Coronary artery (tissue), 2 donors: ENCODE measurements at regions not wholly inside any gene's neighbourhood (a gene's known extent, or its start where the extent isn't known, plus 50 kb on each side); places are given as distances from the start of the nearest gene placed in this dataset.

Experiments used
- DNase-seq: peaks from one replicate; pipeline ENCODE4 v3.0.0-alpha.2; 2017; ENCODE audit warnings: low spot score
- H3K27ac ChIP-seq, 2 donors: fragments of 200-600 bp; sonication (generic); one replicate each; pipeline ENCODE4 v1.5.1; 2016 to 2019
- H3K4me3 ChIP-seq: fragments of 200-600 bp; sonication (generic); 2 replicates; pipeline ENCODE4 v1.5.1; 2016; ENCODE audit warnings: mild to moderate bottlenecking, moderate library complexity
- CTCF ChIP-seq: fragments of 200-600 bp; sonication (generic); IDR thresholded peaks from one replicate; pipeline ENCODE4 v1.5.1; 2019; ENCODE audit warnings: antibody characterized with exemption

GRCh38 chr21:16047904-16048303 is 318.1 kb downstream of the USP25 start:
- TF ChIP-seq CTCF, result no peak
- Histone ChIP-seq H3K27ac (no peak overlapping the region), H3K4me3 (no peak overlapping the region)
- DNase-seq, result no peak

- no peak for TF ChIP-seq CTCF
- DNase-seq, result no peak
- Histone ChIP-seq H3K4me3 (no peak overlapping the region), H3K27ac (no peak overlapping the region)
These were observed 325.2 kb downstream of the USP25 start for GRCh38 chr21:16055014-16055413.

GRCh38 chr21:16058896-16059295 is 329.1 kb downstream of the USP25 start:
- no peak for TF ChIP-seq CTCF
- Histone ChIP-seq H3K27ac (no peak overlapping the region), H3K4me3 (no peak overlapping the region)
- DNase-seq, result no peak

GRCh38 chr21:16059981-16060380 is 330.2 kb downstream of the USP25 start:
- H3K27ac ChIP-seq, result no peak overlapping the region
- TF ChIP-seq CTCF, result no peak
- no peak for DNase-seq
- H3K4me3 ChIP-seq, result no peak overlapping the region

- no peak overlapping the region for H3K4me3 ChIP-seq
- no peak for TF ChIP-seq CTCF
- H3K27ac ChIP-seq, result no peak overlapping the region
- no peak for DNase-seq
These were observed 331.4 kb downstream of the USP25 start for GRCh38 chr21:16061194-16061593.

- no peak for TF ChIP-seq CTCF
- H3K27ac ChIP-seq, result no peak overlapping the region
- DNase-seq, result no peak
- no peak overlapping the region for H3K4me3 ChIP-seq
These were observed 339.7 kb downstream of the USP25 start for GRCh38 chr21:16069178-16070112.

- no peak overlapping the region for H3K27ac ChIP-seq
- DNase-seq, result no peak
- TF ChIP-seq CTCF, result no peak
- no peak overlapping the region for H3K4me3 ChIP-seq
These were observed 340.4 kb downstream of the USP25 start for GRCh38 chr21:16070207-16070651.
